ENCODE measurements at regions not wholly inside any gene's neighbourhood (a gene's known extent, or its start where the extent isn't known, plus 50 kb on each side); places are given as distances from the start of the nearest gene placed in this dataset.

GRCh38 chr7:137097111-137097510, 228.7 kb downstream of the CHRM2 start:
- CTCF ChIA-PET = no interaction called here
- Histone ChIP-seq H3K9me3 (replicated peaks; ENCODE audit: control insufficient read depth, insufficient read depth, low read length) (no peaks in the 10 kb centered on the region), H3K9ac (replicated peaks; ENCODE audit: extremely low read depth, insufficient read depth, low read length) (no peak overlapping the region), H3K4me3 (replicated peaks in 1 of 3; ENCODE audit: insufficient read depth in 1 of 3, low read depth in 1 of 3, low read length in 3 of 3) (no peak overlapping the region), H3K79me2 (ENCODE audit: control insufficient read depth, insufficient read depth, low read length) (no peaks in the 10 kb centered on the region), H3K4me2 (ENCODE audit: insufficient read depth, low read length) (no peak overlapping the region), H3K27ac (ENCODE audit: insufficient read depth, low read depth, low read length) (no peak overlapping the region), H2AFZ (ENCODE audit: low read depth, low read length) (no peak overlapping the region), H3K36me3 (ENCODE audit: control insufficient read depth in 2 of 2, extremely low read depth in 1 of 2, insufficient read depth in 2 of 2, low read length in 2 of 2) (no peaks in the 10 kb centered on the region), H3K9me1 (replicated peaks; ENCODE audit: control insufficient read depth, extremely low read depth, insufficient read depth, low read length) (no peaks in the 10 kb centered on the region), H3K4me1 (ENCODE audit: control insufficient read depth, extremely low read depth, insufficient read depth, low read length) (no peaks in the 10 kb centered on the region), H4K20me1 (replicated peaks; ENCODE audit: control insufficient read depth, extremely low read depth, insufficient read depth, low read length) (no peaks in the 10 kb centered on the region), H3K27me3 (ENCODE audit: control insufficient read depth in 2 of 2, insufficient read depth in 2 of 2, low read length in 2 of 2) (no peaks in the 10 kb centered on the region)
- no peak for FAIRE-seq
- POLR2A ChIA-PET = no interaction called here
- intact Hi-C loops (cut with micrococcal nuclease) = no loop called here
- dilution Hi-C loops (cut with MboI; ENCODE audit: extremely low pct_ligation_motif_present, low sequenced_read_pairs) = no loop called here
- no TSS peak for BruUV-seq (replicated peaks)
- DNase-seq (ENCODE audit: low read depth, low spot score) = no peak
- TF ChIP-seq MAX (IDR thresholded peaks at IDR 0.05; ENCODE audit: insufficient read depth, insufficient read length) (no peak), CTCF (IDR thresholded peaks at IDR 0.05; ENCODE audit: extremely low read depth in 1 of 2, insufficient read depth in 1 of 2, low read depth in 1 of 2, low read length in 2 of 2) (no peak), MYC (IDR thresholded peaks at IDR 0.05; ENCODE audit: low read depth, low read length) (no peak), EZH2 (IDR thresholded peaks at IDR 0.05; ENCODE audit: borderline replicate concordance, low read depth, low read length, severe bottlenecking) (no peak), JUN (IDR thresholded peaks at IDR 0.05; ENCODE audit: borderline replicate concordance, insufficient read depth, insufficient read length, low read depth) (no peak), GATA2 (IDR thresholded peaks at IDR 0.05; ENCODE audit: insufficient read depth, insufficient read length, low read depth, low read length) (no peak), POLR2AphosphoS5 (IDR thresholded peaks at IDR 0.05; ENCODE audit: insufficient read depth, low read depth, low read length) (no peak), FOS (IDR thresholded peaks at IDR 0.05; ENCODE audit: borderline replicate concordance, insufficient read depth, low read length) (no peak), POLR2A (IDR thresholded peaks at IDR 0.05; ENCODE audit: low read depth, low read length) (no peak)
